ENCODE measurements at regions not wholly inside any gene's neighbourhood (a gene's known extent, or its start where the extent isn't known, plus 50 kb on each side); places are given as distances from the start of the nearest gene placed in this dataset.

DNA sequence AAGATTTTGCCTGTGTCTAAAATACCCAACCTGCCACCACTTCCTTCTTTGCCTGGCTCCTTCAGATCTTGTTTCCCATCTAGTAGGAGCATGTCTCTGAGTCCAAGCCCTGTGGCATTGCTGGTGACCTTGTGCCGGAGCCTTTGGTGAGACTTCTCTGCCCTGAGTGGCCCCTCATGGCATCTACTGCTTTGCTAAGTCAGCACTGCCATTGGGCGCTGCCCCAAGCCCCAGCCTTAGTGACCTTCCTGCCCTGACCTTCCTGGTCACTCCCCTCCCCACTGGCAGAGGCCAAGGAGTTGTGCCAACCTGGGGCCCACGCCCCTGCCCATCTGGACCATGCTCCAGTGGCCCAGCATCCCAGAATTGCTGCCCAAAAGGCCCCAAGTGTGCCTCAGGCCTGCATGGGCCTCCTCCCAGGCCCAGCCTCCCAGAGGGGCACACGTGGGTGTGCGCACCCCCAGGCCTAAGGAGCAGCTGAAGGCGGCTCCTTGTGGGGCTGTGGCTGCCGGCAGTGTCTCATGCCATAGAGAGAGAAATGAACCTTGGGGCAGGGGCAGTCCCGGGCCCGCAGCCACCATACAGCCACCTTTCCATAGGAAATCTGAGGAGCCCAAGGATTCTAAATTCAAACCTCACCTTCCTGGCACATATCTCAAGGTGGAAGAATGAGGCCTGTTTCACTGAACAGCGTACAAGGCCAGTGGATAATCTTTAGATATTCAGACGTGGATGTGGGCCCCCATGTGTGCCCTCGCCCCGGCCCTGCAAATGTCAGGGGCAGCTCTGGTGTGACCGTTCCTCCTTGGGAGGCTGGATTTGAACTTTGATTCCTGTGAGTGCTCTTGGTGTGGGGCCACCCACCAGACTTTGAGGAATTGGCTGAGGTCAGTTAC lies 100.2 kb upstream of the SLC66A3 start:
- DNase-seq, result no peak
- Histone ChIP-seq H3K36me3 (ENCODE audit: control insufficient read depth, insufficient read depth, low read length) (no peaks in the 10 kb centered on the region), H3K9me3 (ENCODE audit: control insufficient read depth, low read length) (no peaks in the 10 kb centered on the region), H3K9ac (ENCODE audit: extremely low read depth, low read length, poor library complexity, severe bottlenecking) (no peak overlapping the region), H3K4me3 (ENCODE audit: low read length) (no peak overlapping the region), H3K27me3 (ENCODE audit: control insufficient read depth, insufficient read depth, low read length, poor library complexity, severe bottlenecking) (no peaks in the 10 kb centered on the region), H3K27ac (ENCODE audit: low read depth, low read length) (no peak overlapping the region), H3K4me1 (ENCODE audit: control insufficient read depth, insufficient read depth, low read length) (peaks cover 3% of the 10 kb centered on the region)
- Mint-ChIP-seq H3K4me1 (peaks cover 6% of the 10 kb centered on the region), H3K9me3 (no peaks in the 10 kb centered on the region), H3K4me3 (no peak overlapping the region), H3K27me3 (ENCODE audit: insufficient read depth) (no peaks in the 10 kb centered on the region), H3K36me3 (ENCODE audit: low read depth) (no peaks in the 10 kb centered on the region), H3K27ac (no peak overlapping the region)
- 92 to 100% methylated on average over 4 to 14 of the region's 14 CpGs for WGBS, 2 experiments (ENCODE audit: insufficient coverage in 1 of 2, insufficient read length in 1 of 2)
- TF ChIP-seq, protein P1, sequence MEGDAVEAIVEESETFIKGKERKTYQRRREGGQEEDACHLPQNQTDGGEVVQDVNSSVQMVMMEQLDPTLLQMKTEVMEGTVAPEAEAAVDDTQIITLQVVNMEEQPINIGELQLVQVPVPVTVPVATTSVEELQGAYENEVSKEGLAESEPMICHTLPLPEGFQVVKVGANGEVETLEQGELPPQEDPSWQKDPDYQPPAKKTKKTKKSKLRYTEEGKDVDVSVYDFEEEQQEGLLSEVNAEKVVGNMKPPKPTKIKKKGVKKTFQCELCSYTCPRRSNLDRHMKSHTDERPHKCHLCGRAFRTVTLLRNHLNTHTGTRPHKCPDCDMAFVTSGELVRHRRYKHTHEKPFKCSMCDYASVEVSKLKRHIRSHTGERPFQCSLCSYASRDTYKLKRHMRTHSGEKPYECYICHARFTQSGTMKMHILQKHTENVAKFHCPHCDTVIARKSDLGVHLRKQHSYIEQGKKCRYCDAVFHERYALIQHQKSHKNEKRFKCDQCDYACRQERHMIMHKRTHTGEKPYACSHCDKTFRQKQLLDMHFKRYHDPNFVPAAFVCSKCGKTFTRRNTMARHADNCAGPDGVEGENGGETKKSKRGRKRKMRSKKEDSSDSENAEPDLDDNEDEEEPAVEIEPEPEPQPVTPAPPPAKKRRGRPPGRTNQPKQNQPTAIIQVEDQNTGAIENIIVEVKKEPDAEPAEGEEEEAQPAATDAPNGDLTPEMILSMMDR (conservative IDR thresholded peaks at IDR 0.05), result no peak

DNA sequence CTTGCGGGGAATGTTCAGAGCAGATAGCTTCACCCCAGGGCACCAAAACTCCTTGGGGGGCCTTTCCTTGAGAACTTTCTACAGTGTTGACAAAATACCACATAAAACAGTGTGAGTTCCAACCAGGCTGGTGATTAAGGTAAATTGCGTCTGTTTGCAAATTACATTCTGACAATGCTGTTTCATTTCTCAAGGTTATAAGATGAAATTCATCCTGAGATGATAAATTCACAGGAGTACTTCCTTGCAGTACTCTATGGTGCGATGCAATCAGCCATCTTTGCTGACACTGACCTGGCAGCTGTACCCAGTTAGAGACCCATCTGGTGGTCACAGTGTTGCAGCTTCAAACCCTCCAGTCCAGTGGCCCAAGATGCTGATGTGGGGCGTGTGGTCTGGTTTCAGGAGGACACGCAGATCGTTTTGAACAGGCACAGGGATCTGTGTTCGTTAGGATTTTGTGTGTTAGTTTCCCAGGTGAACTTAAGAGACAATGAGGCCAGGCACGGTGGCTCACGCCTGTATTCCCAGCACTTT lies 99.5 kb upstream of the SLC66A3 start:
- WGBS, 2 experiments (ENCODE audit: insufficient coverage in 1 of 2, insufficient read length in 1 of 2), result 92 to 94% methylated on average over 8 to 9 of the region's 9 CpGs
- Histone ChIP-seq H3K27me3 (ENCODE audit: control insufficient read depth, insufficient read depth, low read length, poor library complexity, severe bottlenecking) (no peaks in the 10 kb centered on the region), H3K4me1 (ENCODE audit: control insufficient read depth, insufficient read depth, low read length) (no peaks in the 10 kb centered on the region), H3K9me3 (ENCODE audit: control insufficient read depth, low read length) (no peaks in the 10 kb centered on the region), H3K4me3 (ENCODE audit: low read length) (no peak overlapping the region), H3K36me3 (ENCODE audit: control insufficient read depth, insufficient read depth, low read length) (no peaks in the 10 kb centered on the region), H3K9ac (ENCODE audit: extremely low read depth, low read length, poor library complexity, severe bottlenecking) (no peak overlapping the region), H3K27ac (ENCODE audit: low read depth, low read length) (no peak overlapping the region)
- H3K4me3 Mint-ChIP-seq, result no peak overlapping the region
- H3K4me1 Mint-ChIP-seq, result no peaks in the 10 kb centered on the region
- DNase-seq, result no peak
- H3K36me3 Mint-ChIP-seq (ENCODE audit: low read depth), result no peaks in the 10 kb centered on the region
- H3K9me3 Mint-ChIP-seq, result peaks cover 5% of the 10 kb centered on the region
- TF ChIP-seq, protein P1 (conservative IDR thresholded peaks at IDR 0.05), result no peak
- no peak overlapping the region for H3K27ac Mint-ChIP-seq
- H3K27me3 Mint-ChIP-seq (ENCODE audit: insufficient read depth), result no peaks in the 10 kb centered on the region

DNA sequence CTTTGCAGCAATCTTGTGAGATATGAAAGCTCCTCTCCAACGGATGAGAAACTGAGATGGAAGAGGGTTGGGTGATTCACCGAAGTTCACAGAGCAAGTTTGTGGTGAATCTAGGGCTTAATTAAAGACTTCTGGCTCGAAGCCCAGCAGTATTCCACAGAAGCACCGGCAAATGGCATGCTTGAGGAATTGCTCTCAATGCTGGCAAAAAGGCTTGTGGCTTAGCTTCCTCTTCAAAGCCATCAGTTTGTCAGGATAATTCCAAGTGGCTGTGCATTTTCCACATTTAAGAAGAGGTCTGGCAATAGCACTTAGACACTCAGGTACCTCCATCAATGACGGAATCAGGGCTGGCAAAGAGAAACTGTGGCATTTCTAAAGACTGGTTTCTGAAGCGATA lies 98.7 kb upstream of the SLC66A3 start:
- Mint-ChIP-seq H3K9me3 (peaks cover 8% of the 10 kb centered on the region), H3K27me3 (ENCODE audit: insufficient read depth) (no peaks in the 10 kb centered on the region), H3K4me3 (no peak overlapping the region), H3K4me1 (no peaks in the 10 kb centered on the region), H3K27ac (no peak overlapping the region), H3K36me3 (ENCODE audit: low read depth) (no peaks in the 10 kb centered on the region)
- H3K9me3 ChIP-seq (ENCODE audit: control insufficient read depth, low read length), result peaks cover under 1% of the 10 kb centered on the region
- no peak overlapping the region for H3K9ac ChIP-seq (ENCODE audit: extremely low read depth, low read length, poor library complexity, severe bottlenecking)
- H3K27ac ChIP-seq (ENCODE audit: low read depth, low read length), result no peak overlapping the region
- TF ChIP-seq, protein P1 (conservative IDR thresholded peaks at IDR 0.05), result no peak
- no peaks in the 10 kb centered on the region for H3K27me3 ChIP-seq (ENCODE audit: control insufficient read depth, insufficient read depth, low read length, poor library complexity, severe bottlenecking)
- H3K4me3 ChIP-seq (ENCODE audit: low read length), result no peak overlapping the region
- H3K4me1 ChIP-seq (ENCODE audit: control insufficient read depth, insufficient read depth, low read length), result no peaks in the 10 kb centered on the region
- WGBS, 2 experiments (ENCODE audit: insufficient coverage in 1 of 2, insufficient read length in 1 of 2), result 92 to 100% methylated on average over 4 to 6 of the region's 6 CpGs
- no peaks in the 10 kb centered on the region for H3K36me3 ChIP-seq (ENCODE audit: control insufficient read depth, insufficient read depth, low read length)
- DNase-seq, result no peak
